HL-60 (cell line): ENCODE measurements at regions not wholly inside any gene's neighbourhood (a gene's known extent, or its start where the extent isn't known, plus 50 kb on each side); places are given as distances from the start of the nearest gene placed in this dataset.

Source experiments
- DNase-seq, 2 experiments: peaks; one replicate each; pipeline ENCODE4 v3.0.0-alpha.2; 2010 to 2020; ENCODE audit warnings: low read depth in 1 of 2, low spot score in 1 of 2
- H3K27ac ChIP-seq: fragments of 250-450 bp; sonication (Bioruptor Pico); replicated peaks from 2 replicates; pipeline ENCODE4 v1.5.1; 2020; ENCODE audit warnings: mild to moderate bottlenecking, moderate library complexity
- H3K27me3 ChIP-seq: fragments of 250-450 bp; sonication (Bioruptor Pico); 2 replicates; pipeline ENCODE4 v1.5.1; 2021; ENCODE audit warnings: mild to moderate bottlenecking, moderate library complexity; ENCODE audit not compliant: insufficient read depth, poor library complexity, severe bottlenecking
- H3K4me3 ChIP-seq: replicated peaks from 2 replicates; pipeline ENCODE4 v1.5.1; 2011; ENCODE audit warnings: mild to moderate bottlenecking, control low read depth, low read length; ENCODE audit not compliant: insufficient read depth
- CTCF ChIP-seq: IDR thresholded peaks from one replicate; pipeline ENCODE4 v1.5.1; 2011; ENCODE audit warnings: low read length, control low read depth, inconsistent platforms; ENCODE audit not compliant: insufficient read depth
- GABPA ChIP-seq: IDR thresholded peaks from 2 replicates; pipeline ENCODE4 v1.6.1; 2012; ENCODE audit warnings: low read depth
- POLR2AphosphoS5 ChIP-seq: IDR thresholded peaks from 2 replicates; pipeline ENCODE4 v1.6.1; 2012; ENCODE audit warnings: low read depth
- REST ChIP-seq: IDR thresholded peaks from 2 replicates; pipeline ENCODE4 v1.6.1; 2012; ENCODE audit warnings: low read depth; ENCODE audit not compliant: insufficient replicate concordance
- SPI1 ChIP-seq: IDR thresholded peaks from 2 replicates; pipeline ENCODE4 v1.6.1; 2012; ENCODE audit warnings: low read depth, mild to moderate bottlenecking, borderline replicate concordance

- Histone ChIP-seq H3K27me3 (no peaks in the 10 kb centered on the region), H3K27ac (no peak overlapping the region), H3K4me3 (no peak overlapping the region)
- no peak for DNase-seq
- no peak for TF ChIP-seq GABPA
- TF ChIP-seq CTCF: no peak
- TF ChIP-seq POLR2AphosphoS5: no peak
- TF ChIP-seq SPI1: no peak
- TF ChIP-seq REST: no peak
Measured at GRCh38 chr2:199195927-199196502, 261.7 kb downstream of the SATB2 start.

GRCh38 chr2:199191461-199191860, 266.3 kb downstream of the SATB2 start:
- no peaks in the 10 kb centered on the region for H3K27me3 ChIP-seq
- no peak for TF ChIP-seq GABPA
- no peak for TF ChIP-seq CTCF
- no peak for TF ChIP-seq REST
- no peak for TF ChIP-seq POLR2AphosphoS5
- no peak for TF ChIP-seq SPI1
- DNase-seq: no peak
- no peak overlapping the region for H3K27ac ChIP-seq
- H3K4me3 ChIP-seq: no peak overlapping the region

- H3K27me3 ChIP-seq: no peaks in the 10 kb centered on the region
- TF ChIP-seq REST: no peak
- TF ChIP-seq GABPA: no peak
- no peak for TF ChIP-seq CTCF
- TF ChIP-seq POLR2AphosphoS5: no peak
- no peak for TF ChIP-seq SPI1
- no peak overlapping the region for H3K4me3 ChIP-seq
- no peak overlapping the region for H3K27ac ChIP-seq
- no peak for DNase-seq
Measured at GRCh38 chr2:199189229-199189628, 268.5 kb downstream of the SATB2 start.
